Neural cell (in vitro differentiated cells): ENCODE measurements at regions not wholly inside any gene's neighbourhood (a gene's known extent, or its start where the extent isn't known, plus 50 kb on each side); places are given as distances from the start of the nearest gene placed in this dataset.

ENCODE experiments used
- CTCF ChIP-seq: fragments of 450-650 bp; IDR thresholded peaks from 2 replicates; pipeline ENCODE4 v1.5.1; 2014; ENCODE audit warnings: antibody characterized with exemption, mild to moderate bottlenecking, moderate library complexity; ENCODE audit not compliant: poor library complexity, severe bottlenecking
- EP300 ChIP-seq: fragments of 450-650 bp; conservative IDR thresholded peaks from 2 replicates; pipeline ENCODE4 v1.6.1; 2014; ENCODE audit warnings: antibody characterized with exemption, mild to moderate bottlenecking, moderate library complexity; ENCODE audit not compliant: poor library complexity, severe bottlenecking
- EZH2 ChIP-seq: fragments of 200-600, 300-800 bp; shearing (Covaris generic), sonication (generic); IDR thresholded peaks from 2 replicates; pipeline ENCODE4 v1.6.1; 2014; ENCODE audit warnings: antibody characterized with exemption, low read length, borderline replicate concordance, mild to moderate bottlenecking; ENCODE audit not compliant: insufficient read depth, poor library complexity, severe bottlenecking
- MXI1 ChIP-seq: fragments of 450-650 bp; conservative IDR thresholded peaks from 2 replicates; pipeline ENCODE4 v1.6.1; 2014; ENCODE audit warnings: antibody characterized with exemption, mild to moderate bottlenecking; ENCODE audit not compliant: poor library complexity, severe bottlenecking
- POLR2AphosphoS5 ChIP-seq: IDR thresholded peaks from 2 replicates; pipeline ENCODE4 v1.6.1; 2012
- RAD21 ChIP-seq: fragments of 450-650 bp; conservative IDR thresholded peaks from 2 replicates; pipeline ENCODE4 v1.6.1; 2014; ENCODE audit warnings: antibody characterized with exemption, mild to moderate bottlenecking, moderate library complexity
- REST ChIP-seq: IDR thresholded peaks from 2 replicates; pipeline ENCODE4 v1.6.1; 2012; ENCODE audit warnings: borderline replicate concordance
- SMC3 ChIP-seq: fragments of 450-650 bp; conservative IDR thresholded peaks from 2 replicates; pipeline ENCODE4 v1.6.1; 2014; ENCODE audit warnings: antibody characterized with exemption, mild to moderate bottlenecking, moderate library complexity; ENCODE audit not compliant: poor library complexity
- TAF1 ChIP-seq: IDR thresholded peaks from 2 replicates; pipeline ENCODE4 v1.6.1; 2012; ENCODE audit warnings: low read depth

DNA sequence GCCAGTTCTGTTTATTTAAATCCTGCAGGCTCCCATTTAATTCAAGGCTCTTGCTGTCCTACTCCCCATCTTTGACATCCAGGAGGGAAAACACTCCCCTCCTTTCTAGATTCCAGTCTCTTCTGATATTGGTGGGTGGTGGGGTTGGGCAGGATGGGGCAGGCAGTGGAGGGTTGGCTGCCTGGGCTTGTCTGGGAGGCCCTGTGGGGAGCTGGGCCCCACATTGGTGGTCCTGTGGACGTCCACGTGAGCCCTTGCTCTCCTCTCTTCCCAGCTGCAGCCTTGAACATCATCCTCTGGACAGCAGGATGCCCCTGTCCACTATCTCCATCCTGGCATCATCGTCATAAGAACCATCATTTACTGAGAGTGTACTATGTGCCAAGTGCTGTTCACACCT, 108.9 kb upstream of the PCBD1 start:
- TF ChIP-seq SMC3 (no peak), POLR2AphosphoS5 (no peak), EZH2 (no peak), CTCF (no peak), TAF1 (no peak), RAD21 (no peak), REST (no peak), EP300 (no peak), MXI1 (no peak)
